Thoracic aorta (tissue), 2 donors: ENCODE measurements at regions not wholly inside any gene's neighbourhood (a gene's known extent, or its start where the extent isn't known, plus 50 kb on each side); places are given as distances from the start of the nearest gene placed in this dataset.
"Not testable (repeated sequence)": the region's sequence is repeated elsewhere in the genome, so short reads cannot be mapped to it uniquely, and the experiment has no call there.

ENCODE experiments used
- ATAC-seq: fragments of 150-250 bp; one replicate; pipeline ENCODE4 v1.8.0; 2017; ENCODE audit warnings: low read depth; ENCODE audit not compliant: insufficient number of reproducible peaks, low FRiP score
- DNase-seq: peaks from one replicate; pipeline ENCODE4 v3.0.0-alpha.2; 2020; ENCODE audit warnings: low spot score
- H3K27ac ChIP-seq, 2 donors: fragments of 200-600 bp; sonication (generic); 1 replicate in 1 of 2; 2 replicates in 1 of 2; pipeline ENCODE4 v1.5.1; 2016; ENCODE audit warnings: mild to moderate bottlenecking in 2 of 2, moderate library complexity in 2 of 2
- H3K27me3 ChIP-seq: fragments of 200-600 bp; sonication (generic); replicated peaks from 2 replicates; pipeline ENCODE4 v1.6.0; 2016; ENCODE audit warnings: mild to moderate bottlenecking; ENCODE audit not compliant: insufficient read depth
- H3K36me3 ChIP-seq: fragments of 200-600 bp; sonication (generic); one replicate; pipeline ENCODE4 v1.5.1; 2016
- H3K4me1 ChIP-seq, 2 donors: fragments of 200-600 bp; sonication (generic); 1 replicate in 1 of 2; 2 replicates in 1 of 2; pipeline versions ENCODE4 v1.5.1 to v1.6.0; 2016; ENCODE audit warnings: low read depth in 2 of 2, mild to moderate bottlenecking in 1 of 2; ENCODE audit not compliant: control insufficient read depth in 1 of 2
- H3K4me3 ChIP-seq: fragments of 200-600 bp; sonication (generic); 2 replicates; pipeline ENCODE4 v1.5.1; 2016; ENCODE audit warnings: mild to moderate bottlenecking
- H3K9me3 ChIP-seq: fragments of 200-600 bp; sonication (generic); 2 replicates; pipeline ENCODE4 v1.5.1; 2016
- CTCF ChIP-seq: fragments of 200-600 bp; sonication (generic); IDR thresholded peaks from one replicate; pipeline ENCODE4 v1.5.1; 2019; ENCODE audit warnings: antibody characterized with exemption

- Histone ChIP-seq H3K4me3 (no peak overlapping the region), H3K27ac (no peak overlapping the region), H3K36me3 (no peaks in the 10 kb centered on the region), H3K27me3 (no peaks in the 10 kb centered on the region), H3K4me1 (no peaks in the 10 kb centered on the region), H3K9me3 (no peaks in the 10 kb centered on the region)
- ATAC-seq (no peak), DNase-seq (no peak)
- no peak for TF ChIP-seq CTCF
Observed at GRCh38 chr1:177669161-177669560, 300.7 kb downstream of the SEC16B start.

DNA sequence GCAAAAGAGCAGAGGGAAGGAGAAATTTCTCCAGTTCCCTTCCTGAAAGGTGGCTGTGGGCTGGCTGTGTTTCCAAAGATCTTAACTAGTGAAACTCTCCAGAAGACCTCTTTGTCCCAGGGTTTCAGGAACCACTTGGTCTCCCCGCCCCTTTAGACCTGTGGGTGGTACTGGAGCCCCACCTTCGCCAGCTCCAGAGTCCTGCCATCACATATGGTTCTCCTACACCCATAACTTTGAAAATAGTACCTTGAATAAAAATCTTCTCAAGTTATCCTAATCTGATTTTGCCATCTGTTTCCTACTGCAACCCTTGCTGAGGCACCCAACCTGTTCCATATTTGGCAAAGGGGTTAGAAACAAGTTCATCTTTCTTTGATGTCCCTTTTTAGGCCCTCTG is 303.9 kb downstream of the SEC16B start:
- Histone ChIP-seq H3K27me3 (no peaks in the 10 kb centered on the region), H3K4me1 (no peaks in the 10 kb centered on the region), H3K36me3 (no peaks in the 10 kb centered on the region), H3K4me3 (no peak overlapping the region), H3K27ac (no peak overlapping the region), H3K9me3 (no peaks in the 10 kb centered on the region)
- TF ChIP-seq CTCF, result no peak
- no peak for DNase-seq
- ATAC-seq, result no peak

GRCh38 chr1:177664742-177665141 is 305.1 kb downstream of the SEC16B start:
- H3K4me3 ChIP-seq, H3K4me1 ChIP-seq, H3K36me3 ChIP-seq, H3K27ac ChIP-seq, ATAC-seq, H3K9me3 ChIP-seq, H3K27me3 ChIP-seq, DNase-seq: not testable (repeated sequence)

- Histone ChIP-seq H3K9me3 (no peaks in the 10 kb centered on the region), H3K4me3 (no peak overlapping the region), H3K4me1 (no peaks in the 10 kb centered on the region), H3K27me3 (no peaks in the 10 kb centered on the region), H3K27ac (no peak overlapping the region), H3K36me3 (no peaks in the 10 kb centered on the region)
- ATAC-seq (no peak), DNase-seq (no peak)
- TF ChIP-seq CTCF, result no peak
Observed at GRCh38 chr1:177660188-177660587, 309.7 kb downstream of the SEC16B start.

DNA sequence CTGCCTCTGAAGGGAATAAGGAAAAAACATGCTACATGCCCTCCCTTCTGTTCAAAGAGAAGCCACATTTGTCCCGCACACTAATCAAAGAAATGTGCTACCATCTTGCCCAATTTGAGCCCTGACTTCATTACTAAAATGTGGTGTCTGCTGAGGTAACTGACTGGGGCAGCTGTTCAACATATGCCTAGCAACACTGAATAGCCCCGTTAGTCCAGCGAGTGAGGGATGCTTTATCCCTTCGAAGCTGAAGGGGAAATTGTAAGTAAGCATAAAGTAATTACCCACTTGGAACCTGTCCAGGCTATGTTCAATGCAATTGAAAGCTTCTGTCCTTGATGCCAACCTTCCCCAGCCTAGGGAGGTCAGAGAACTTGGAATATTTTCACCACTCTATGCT is 310.6 kb downstream of the SEC16B start:
- TF ChIP-seq CTCF, result no peak
- Histone ChIP-seq H3K9me3 (no peaks in the 10 kb centered on the region), H3K27me3 (no peaks in the 10 kb centered on the region), H3K27ac (no peak overlapping the region), H3K36me3 (no peaks in the 10 kb centered on the region), H3K4me1 (no peaks in the 10 kb centered on the region), H3K4me3 (no peak overlapping the region)
- DNase-seq (no peak), ATAC-seq (no peak)

GRCh38 chr1:177656598-177656997 is 313.3 kb downstream of the SEC16B start:
- Histone ChIP-seq H3K27ac (no peak overlapping the region), H3K4me3 (no peak overlapping the region), H3K27me3 (no peaks in the 10 kb centered on the region), H3K36me3 (no peaks in the 10 kb centered on the region), H3K4me1 (no peaks in the 10 kb centered on the region), H3K9me3 (no peaks in the 10 kb centered on the region)
- no peak for ATAC-seq
- TF ChIP-seq CTCF, result no peak
- DNase-seq, result no peak
